ENCODE measurements at regions not wholly inside any gene's neighbourhood (a gene's known extent, or its start where the extent isn't known, plus 50 kb on each side); places are given as distances from the start of the nearest gene placed in this dataset.
"Not testable (repeated sequence)": the region's sequence is repeated elsewhere in the genome, so short reads cannot be mapped to it uniquely, and the experiment has no call there.

GRCh38 chr10:90034862-90035261 lies 333.5 kb downstream of the KIF20B start:
- not testable (repeated sequence) for TF ChIP-seq E2F1 (CRISPR knock-in tag; IDR thresholded peaks at IDR 0.05); ZBTB7A (CRISPR knock-in tag; IDR thresholded peaks at IDR 0.05); EP300 (IDR thresholded peaks at IDR 0.05; ENCODE audit: low read depth in 2 of 2, low read length in 2 of 2); EP300 (CRISPR knock-in tag; IDR thresholded peaks at IDR 0.05; ENCODE audit: borderline replicate concordance); EZH2 (conservative IDR thresholded peaks at IDR 0.05; ENCODE audit: low read depth, low read length); HOXA9 (CRISPR knock-in tag; IDR thresholded peaks at IDR 0.05; ENCODE audit: borderline replicate concordance); MXI1 (IDR thresholded peaks at IDR 0.05; ENCODE audit: borderline replicate concordance, low read depth, low read length); CREM (IDR thresholded peaks at IDR 0.05); CREM (CRISPR knock-in tag; IDR thresholded peaks at IDR 0.05); IRF2 (CRISPR knock-in tag; IDR thresholded peaks at IDR 0.05); ZNF335 (CRISPR knock-in tag; IDR thresholded peaks at IDR 0.05); ZSCAN12 (CRISPR knock-in tag; IDR thresholded peaks at IDR 0.05); CTCF (CRISPR knock-in tag; IDR thresholded peaks at IDR 0.05); GMEB2 (CRISPR knock-in tag; IDR thresholded peaks at IDR 0.05; ENCODE audit: low read depth); ZFP36 (IDR thresholded peaks at IDR 0.05; ENCODE audit: borderline replicate concordance, low read depth, low read length, partially characterized antibody); ZNF18 (CRISPR knock-in tag; IDR thresholded peaks at IDR 0.05; ENCODE audit: insufficient replicate concordance)

All from HepG2 (cell line).